ENCODE measurements at regions not wholly inside any gene's neighbourhood (a gene's known extent, or its start where the extent isn't known, plus 50 kb on each side); places are given as distances from the start of the nearest gene placed in this dataset.
"Not testable (repeated sequence)": the region's sequence is repeated elsewhere in the genome, so short reads cannot be mapped to it uniquely, and the experiment has no call there.

DNA sequence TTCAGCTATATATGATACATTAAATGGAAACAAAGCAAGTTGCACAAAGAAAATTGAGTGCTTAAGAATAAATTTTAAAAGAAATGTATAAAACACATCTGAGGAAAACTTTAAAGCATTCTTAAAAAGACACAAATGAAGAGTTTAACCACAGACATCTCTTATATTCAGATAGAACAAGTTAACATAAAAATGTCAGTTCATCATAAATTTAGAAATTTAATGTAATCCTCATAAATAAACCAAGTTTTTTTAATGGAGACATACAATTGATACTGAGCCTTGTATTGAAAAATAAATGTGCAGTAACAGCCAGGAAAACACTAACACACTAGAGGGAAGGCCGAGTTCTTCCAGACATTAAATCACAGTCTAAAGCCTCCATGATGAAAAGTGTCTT lies 243.9 kb upstream of the MKLN1 start:
- no peak overlapping the region for H3K4me3 ChIP-seq (ENCODE audit: low read depth, low read length)
- in situ Hi-C loops (cut with HindIII; ENCODE audit: low sequenced_read_pairs) = no loop called here
- TF ChIP-seq, protein P1, sequence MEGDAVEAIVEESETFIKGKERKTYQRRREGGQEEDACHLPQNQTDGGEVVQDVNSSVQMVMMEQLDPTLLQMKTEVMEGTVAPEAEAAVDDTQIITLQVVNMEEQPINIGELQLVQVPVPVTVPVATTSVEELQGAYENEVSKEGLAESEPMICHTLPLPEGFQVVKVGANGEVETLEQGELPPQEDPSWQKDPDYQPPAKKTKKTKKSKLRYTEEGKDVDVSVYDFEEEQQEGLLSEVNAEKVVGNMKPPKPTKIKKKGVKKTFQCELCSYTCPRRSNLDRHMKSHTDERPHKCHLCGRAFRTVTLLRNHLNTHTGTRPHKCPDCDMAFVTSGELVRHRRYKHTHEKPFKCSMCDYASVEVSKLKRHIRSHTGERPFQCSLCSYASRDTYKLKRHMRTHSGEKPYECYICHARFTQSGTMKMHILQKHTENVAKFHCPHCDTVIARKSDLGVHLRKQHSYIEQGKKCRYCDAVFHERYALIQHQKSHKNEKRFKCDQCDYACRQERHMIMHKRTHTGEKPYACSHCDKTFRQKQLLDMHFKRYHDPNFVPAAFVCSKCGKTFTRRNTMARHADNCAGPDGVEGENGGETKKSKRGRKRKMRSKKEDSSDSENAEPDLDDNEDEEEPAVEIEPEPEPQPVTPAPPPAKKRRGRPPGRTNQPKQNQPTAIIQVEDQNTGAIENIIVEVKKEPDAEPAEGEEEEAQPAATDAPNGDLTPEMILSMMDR (IDR thresholded peaks at IDR 0.05; ENCODE audit: low read depth, low read length) = no peak
- no peak for DNase-seq (ENCODE audit: low read depth, low spot score)

- DNase-seq (ENCODE audit: low read depth, low spot score); H3K4me3 ChIP-seq (ENCODE audit: low read depth, low read length); in situ Hi-C loops (cut with HindIII; ENCODE audit: low sequenced_read_pairs): not testable (repeated sequence)
Measured at GRCh38 chr7:131084336-131084735, 243.3 kb upstream of the MKLN1 start.

DNA sequence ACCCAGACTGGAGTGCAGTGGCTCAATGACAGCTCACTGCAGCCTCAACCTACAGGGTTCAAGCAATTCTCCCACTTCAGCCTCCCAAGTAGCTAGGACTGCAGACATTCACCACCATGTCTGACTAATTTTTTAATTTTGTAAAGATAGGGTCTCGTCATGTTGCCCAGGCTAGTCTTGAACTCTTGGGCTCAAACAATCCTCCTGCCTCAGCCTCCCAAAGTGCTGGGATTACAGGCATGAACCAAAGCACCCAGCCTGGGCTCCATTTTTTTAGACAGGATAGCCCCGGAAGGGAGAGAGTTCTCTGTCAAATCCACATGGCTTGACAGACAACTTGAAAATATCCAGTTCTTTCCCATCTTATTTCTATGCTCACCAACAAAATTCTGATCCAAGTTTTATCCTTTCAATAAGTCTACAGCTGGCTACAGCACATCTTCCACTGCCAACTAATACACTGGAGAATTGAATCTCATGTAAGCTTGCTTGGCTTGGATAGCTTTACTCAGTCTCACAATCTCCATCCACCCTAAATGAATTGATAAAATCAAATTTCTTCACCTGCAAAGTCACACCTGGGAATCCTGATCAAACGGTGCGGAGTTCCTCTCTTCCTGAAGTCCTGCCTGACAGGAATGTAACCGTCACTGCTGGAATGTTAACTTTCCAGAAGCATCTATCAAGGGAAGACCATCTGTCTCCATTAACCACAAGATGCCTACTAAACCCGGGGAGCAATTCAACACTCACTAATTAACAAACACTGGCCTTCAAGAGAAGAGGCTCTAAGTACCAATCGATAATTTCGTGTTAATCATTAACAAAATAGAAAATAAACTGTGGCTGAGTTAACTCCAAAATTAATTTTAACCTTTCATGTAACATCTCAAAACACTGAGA lies 239.7 kb upstream of the MKLN1 start:
- in situ Hi-C loops (cut with HindIII; ENCODE audit: low sequenced_read_pairs) = no loop called here
- TF ChIP-seq, protein P1 (IDR thresholded peaks at IDR 0.05; ENCODE audit: low read depth, low read length) = no peak
- no peak overlapping the region for H3K4me3 ChIP-seq (ENCODE audit: low read depth, low read length)
- no peak for DNase-seq (ENCODE audit: low read depth, low spot score)

GRCh38 chr7:131090188-131090587 lies 237.5 kb upstream of the MKLN1 start:
- DNase-seq (ENCODE audit: low read depth, low spot score) = no peak
- TF ChIP-seq, protein P1 (IDR thresholded peaks at IDR 0.05; ENCODE audit: low read depth, low read length) = no peak
- in situ Hi-C loops (cut with HindIII; ENCODE audit: low sequenced_read_pairs) = no loop called here
- no peak overlapping the region for H3K4me3 ChIP-seq (ENCODE audit: low read depth, low read length)

- in situ Hi-C loops (cut with HindIII; ENCODE audit: low sequenced_read_pairs) = no loop called here
- H3K4me3 ChIP-seq (ENCODE audit: low read depth, low read length) = no peak overlapping the region
- no peak for DNase-seq (ENCODE audit: low read depth, low spot score)
- TF ChIP-seq, protein P1 (IDR thresholded peaks at IDR 0.05; ENCODE audit: low read depth, low read length) = no peak
Measured at GRCh38 chr7:131090886-131091692, 236.6 kb upstream of the MKLN1 start.

- TF ChIP-seq, protein P1 (IDR thresholded peaks at IDR 0.05; ENCODE audit: low read depth, low read length) = no peak
- in situ Hi-C loops (cut with HindIII; ENCODE audit: low sequenced_read_pairs) = no loop called here
- H3K4me3 ChIP-seq (ENCODE audit: low read depth, low read length) = no peak overlapping the region
- no peak for DNase-seq (ENCODE audit: low read depth, low spot score)
Measured at GRCh38 chr7:131094685-131095084, 233.0 kb upstream of the MKLN1 start.

GRCh38 chr7:131095346-131095745 lies 232.3 kb upstream of the MKLN1 start:
- H3K4me3 ChIP-seq (ENCODE audit: low read depth, low read length) = no peak overlapping the region

More at GRCh38 chr7:131095346-131095745, 232.3 kb upstream of the MKLN1 start:
- in situ Hi-C loops (cut with HindIII; ENCODE audit: low sequenced_read_pairs) = no loop called here
- DNase-seq (ENCODE audit: low read depth, low spot score) = peak; percentile 62
- TF ChIP-seq, protein P1 (IDR thresholded peaks at IDR 0.05; ENCODE audit: low read depth, low read length) = no peak
